Left lung (tissue), 4 donors: ENCODE measurements at regions not wholly inside any gene's neighbourhood (a gene's known extent, or its start where the extent isn't known, plus 50 kb on each side); places are given as distances from the start of the nearest gene placed in this dataset.

Source experiments
- ATAC-seq: fragments of 200-7000 bp; cut with Tn5 transposase; one replicate; pipeline ENCODE4 v1.9.1; 2020; ENCODE audit warnings: moderate library complexity
- DNase-seq, 4 donors: peaks; one replicate each; pipeline ENCODE4 v3.0.0-alpha.2; 2013 to 2020
- H3K27ac ChIP-seq, 2 donors: fragments of 200-600 bp; sonication (generic) in 1 of 2; one replicate each; pipeline versions ENCODE4 v1.5.0 to v1.8.0; 2020 to 2021
- H3K27me3 ChIP-seq, 2 donors: fragments of 200-600 bp; sonication (generic) in 1 of 2; one replicate each; pipeline versions ENCODE4 v1.5.0 to v1.8.0; 2020 to 2021
- H3K36me3 ChIP-seq, 2 donors: fragments of 200-600 bp; sonication (generic) in 1 of 2; one replicate each; pipeline versions ENCODE4 v1.5.0 to v1.8.0; 2020 to 2021
- H3K4me1 ChIP-seq, 2 donors: fragments of 200-600 bp; one replicate each; pipeline ENCODE4 v1.8.0; 2021
- H3K4me3 ChIP-seq, 2 donors: fragments of 200-600 bp; sonication (generic) in 1 of 2; one replicate each; pipeline versions ENCODE4 v1.5.0 to v1.8.0; 2020 to 2021; ENCODE audit warnings: mild to moderate bottlenecking in 1 of 2
- H3K9me3 ChIP-seq, 2 donors: fragments of 200-600 bp; sonication (generic) in 1 of 2; one replicate each; pipeline versions ENCODE4 v1.5.0 to v1.8.0; 2020 to 2021
- intact Hi-C, 2 donors: fragments of 100-400 bp; cut with DNase I; formaldehyde crosslinking; loops; one replicate each; pipeline versions ENCODE4 v1.11.2 to v1.14.2; 2022
- TF ChIP-seq, protein P1 (sequence below), 2 donors: fragments of 200-600 bp; sonication (generic) in 1 of 2; IDR thresholded peaks; one replicate each; pipeline versions ENCODE4 v1.5.0 to v1.8.0; 2021; ENCODE audit warnings: antibody characterized with exemption in 2 of 2
- donor health status: DM: no; HTN: yes; CAD: no.
- donor health status: DM: no; HTN: no; CAD: no.

DNA sequence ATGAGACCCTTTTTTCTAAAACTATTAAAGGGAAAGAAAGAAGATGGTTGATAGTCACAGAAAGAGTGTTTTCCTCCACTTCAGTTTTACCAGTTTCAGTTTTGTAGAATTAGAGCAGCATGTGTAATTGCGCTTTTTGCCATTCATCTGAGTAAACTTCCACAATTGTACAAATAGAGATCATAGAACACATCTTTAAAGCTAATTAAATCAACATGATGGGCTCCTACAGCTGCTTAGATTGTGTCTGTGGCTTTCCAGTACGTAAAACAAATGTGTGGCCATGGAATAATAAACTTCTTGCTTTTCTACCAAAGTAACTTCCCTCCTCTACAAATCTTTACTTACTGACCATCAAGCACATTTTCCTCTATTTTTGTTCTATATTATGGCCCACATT, 84.2 kb upstream of the LRIG3 start:
- TF ChIP-seq, protein P1, sequence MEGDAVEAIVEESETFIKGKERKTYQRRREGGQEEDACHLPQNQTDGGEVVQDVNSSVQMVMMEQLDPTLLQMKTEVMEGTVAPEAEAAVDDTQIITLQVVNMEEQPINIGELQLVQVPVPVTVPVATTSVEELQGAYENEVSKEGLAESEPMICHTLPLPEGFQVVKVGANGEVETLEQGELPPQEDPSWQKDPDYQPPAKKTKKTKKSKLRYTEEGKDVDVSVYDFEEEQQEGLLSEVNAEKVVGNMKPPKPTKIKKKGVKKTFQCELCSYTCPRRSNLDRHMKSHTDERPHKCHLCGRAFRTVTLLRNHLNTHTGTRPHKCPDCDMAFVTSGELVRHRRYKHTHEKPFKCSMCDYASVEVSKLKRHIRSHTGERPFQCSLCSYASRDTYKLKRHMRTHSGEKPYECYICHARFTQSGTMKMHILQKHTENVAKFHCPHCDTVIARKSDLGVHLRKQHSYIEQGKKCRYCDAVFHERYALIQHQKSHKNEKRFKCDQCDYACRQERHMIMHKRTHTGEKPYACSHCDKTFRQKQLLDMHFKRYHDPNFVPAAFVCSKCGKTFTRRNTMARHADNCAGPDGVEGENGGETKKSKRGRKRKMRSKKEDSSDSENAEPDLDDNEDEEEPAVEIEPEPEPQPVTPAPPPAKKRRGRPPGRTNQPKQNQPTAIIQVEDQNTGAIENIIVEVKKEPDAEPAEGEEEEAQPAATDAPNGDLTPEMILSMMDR (IDR thresholded peaks at IDR 0.05): no peak
- ATAC-seq (no peak), DNase-seq (no peak)
- Histone ChIP-seq H3K36me3 (no peaks in the 10 kb centered on the region), H3K4me1 (no peaks in the 10 kb centered on the region), H3K27me3 (no peaks in the 10 kb centered on the region), H3K4me3 (no peak overlapping the region), H3K9me3 (no peaks in the 10 kb centered on the region), H3K27ac (no peak overlapping the region)
- intact Hi-C loops: no loop called here

DNA sequence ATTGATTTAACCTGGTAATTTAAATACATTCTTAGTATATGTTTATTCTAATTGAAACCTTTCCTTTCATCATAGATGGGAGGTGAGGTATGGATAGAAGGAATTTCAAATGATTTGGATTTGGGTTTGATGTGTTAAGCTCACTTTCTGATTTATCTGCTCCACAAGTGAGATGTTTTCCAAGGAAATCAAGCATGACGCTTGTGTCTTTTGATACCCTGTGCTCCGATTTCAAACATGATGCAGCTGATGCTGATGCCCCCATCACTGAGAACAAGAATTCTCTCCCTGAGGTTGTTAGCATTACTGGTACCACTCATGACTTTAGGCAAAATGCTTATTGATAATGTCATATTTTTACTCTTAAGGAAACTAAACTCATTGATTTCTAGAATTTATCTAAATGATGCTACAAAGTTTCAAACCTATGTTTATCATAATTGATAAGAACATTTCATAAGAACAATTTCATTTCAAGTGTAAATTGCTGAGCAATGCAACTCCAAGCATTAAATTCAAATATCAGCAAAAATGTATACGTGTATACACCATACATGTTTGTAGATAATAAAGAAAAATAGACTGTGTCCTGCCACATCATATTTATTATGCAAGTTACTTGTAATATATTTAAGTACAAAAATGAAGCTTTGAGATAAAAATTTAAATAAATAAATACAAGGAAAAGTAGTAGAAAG, 75.5 kb upstream of the LRIG3 start:
- no peaks in the 10 kb centered on the region for H3K9me3 ChIP-seq
- no peak overlapping the region for H3K27ac ChIP-seq
- H3K36me3 ChIP-seq: no peaks in the 10 kb centered on the region
- intact Hi-C loops: no loop called here
- TF ChIP-seq, protein P1 (IDR thresholded peaks at IDR 0.05): no peak
- H3K27me3 ChIP-seq: no peaks in the 10 kb centered on the region
- H3K4me3 ChIP-seq: no peak overlapping the region
- DNase-seq (no peak), ATAC-seq (no peak)
- no peaks in the 10 kb centered on the region for H3K4me1 ChIP-seq

DNA sequence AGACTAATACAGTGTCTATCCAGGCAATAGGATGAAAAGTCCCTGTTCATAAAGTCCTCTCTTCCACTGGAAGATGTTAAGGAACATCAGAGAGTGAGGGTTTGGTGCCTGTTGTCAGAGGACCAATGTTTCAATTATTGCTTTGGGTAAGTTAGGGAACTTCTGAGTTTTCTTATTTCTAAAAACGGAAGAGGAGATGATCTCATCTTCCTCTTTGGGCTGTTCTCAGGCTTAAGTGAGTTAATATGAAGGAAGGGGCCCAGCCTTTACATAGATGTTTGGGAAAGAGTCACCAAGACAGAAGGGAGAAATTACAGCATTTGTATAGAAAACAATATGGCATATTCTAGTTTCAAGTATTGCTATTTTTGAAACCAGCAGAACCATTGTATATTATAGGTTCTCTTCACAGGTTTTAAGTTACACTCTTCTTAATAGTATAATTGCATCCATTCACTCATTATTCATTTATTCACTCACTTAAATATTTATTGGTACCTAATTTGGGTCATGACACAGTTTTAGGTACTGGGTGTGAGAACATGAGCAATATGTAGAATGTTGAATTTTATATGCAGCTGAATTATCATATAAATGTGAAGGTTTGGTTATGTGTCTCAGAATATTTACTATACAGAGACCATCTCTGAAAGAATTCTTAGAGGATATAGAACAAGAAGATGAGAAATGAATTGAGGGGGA, 68.5 kb upstream of the LRIG3 start:
- intact Hi-C loops: no loop called here
- no peaks in the 10 kb centered on the region for H3K4me1 ChIP-seq
- DNase-seq: no peak

DNA sequence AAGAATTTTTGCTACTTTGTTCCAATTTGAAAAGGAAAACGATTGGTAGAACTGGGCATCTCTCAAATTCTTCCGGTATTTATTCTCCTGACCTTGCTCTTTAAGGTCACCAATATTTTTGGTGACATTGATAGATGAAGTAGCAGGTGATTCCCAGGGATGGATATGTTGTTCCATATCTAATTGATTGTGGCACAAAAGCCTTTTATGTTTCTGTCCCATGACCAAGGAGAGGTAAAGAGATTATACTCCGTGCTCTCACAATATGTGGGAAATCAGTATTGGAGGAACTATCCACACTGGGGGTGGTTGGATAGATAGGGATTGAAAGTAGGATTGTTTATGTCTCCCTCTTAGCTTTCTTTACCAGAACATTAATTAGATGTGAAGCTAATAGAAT, 61.7 kb upstream of the LRIG3 start:
- no peaks in the 10 kb centered on the region for H3K27me3 ChIP-seq
- intact Hi-C loops: no loop called here
- H3K4me3 ChIP-seq: no peak overlapping the region
- TF ChIP-seq, protein P1 (IDR thresholded peaks at IDR 0.05): no peak
- no peak for DNase-seq
- no peaks in the 10 kb centered on the region for H3K9me3 ChIP-seq
- H3K27ac ChIP-seq: no peak overlapping the region
- H3K36me3 ChIP-seq: no peaks in the 10 kb centered on the region
- no peaks in the 10 kb centered on the region for H3K4me1 ChIP-seq
- ATAC-seq: no peak

More for the DNA sequence above, 68.5 kb upstream of the LRIG3 start:
- no peaks in the 10 kb centered on the region for H3K27me3 ChIP-seq
- H3K9me3 ChIP-seq: peaks cover 0 to 15% of the 10 kb centered on the region in 2 donors
- TF ChIP-seq, protein P1 (IDR thresholded peaks at IDR 0.05): no peak
- no peak overlapping the region for H3K4me3 ChIP-seq
- no peak overlapping the region for H3K27ac ChIP-seq
- H3K36me3 ChIP-seq: no peaks in the 10 kb centered on the region
- ATAC-seq: no peak

DNA sequence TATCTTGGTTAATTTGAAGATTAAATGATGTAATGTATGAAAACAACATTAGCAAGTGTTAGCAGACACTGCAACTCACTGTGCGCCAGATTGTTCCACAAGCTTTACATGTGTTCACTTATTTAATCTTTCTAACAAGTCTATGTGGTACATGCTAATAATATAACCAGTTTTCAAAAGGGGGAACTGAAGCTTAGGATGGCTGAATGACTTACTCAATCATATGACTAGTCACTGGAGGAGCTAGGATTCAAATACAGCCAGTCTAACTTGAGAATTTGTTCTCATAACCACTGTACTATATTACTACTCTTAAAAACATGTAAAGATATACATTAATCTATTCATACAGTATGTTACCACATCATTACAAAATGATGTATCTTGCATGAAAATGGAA, 60.5 kb upstream of the LRIG3 start:
- intact Hi-C loops: no loop called here
- DNase-seq (no peak), ATAC-seq (no peak)
- Histone ChIP-seq H3K4me3 (no peak overlapping the region), H3K9me3 (no peaks in the 10 kb centered on the region), H3K27ac (no peak overlapping the region), H3K27me3 (no peaks in the 10 kb centered on the region), H3K4me1 (no peaks in the 10 kb centered on the region), H3K36me3 (no peaks in the 10 kb centered on the region)
- TF ChIP-seq, protein P1 (IDR thresholded peaks at IDR 0.05): no peak
